GM21515 (cell line): ENCODE measurements at regions not wholly inside any gene's neighbourhood (a gene's known extent, or its start where the extent isn't known, plus 50 kb on each side); places are given as distances from the start of the nearest gene placed in this dataset.

Source experiments
- ATAC-seq: cut with Tn5 transposase; IDR thresholded peaks from one replicate; pipeline ENCODE4 v1.9.1; 2021; ENCODE audit not compliant: unreplicated experiment

GRCh38 chr7:81607987-81608386 is 161.9 kb downstream of the HGF start:
- ATAC-seq = no peak

GRCh38 chr7:81606078-81606863 is 163.6 kb downstream of the HGF start:
- no peak for ATAC-seq

- ATAC-seq = no peak
Measured at GRCh38 chr7:81605493-81605892, 164.4 kb downstream of the HGF start.

- no peak for ATAC-seq
Measured at GRCh38 chr7:81604808-81605174, 165.1 kb downstream of the HGF start.

- no peak for ATAC-seq
Measured at GRCh38 chr7:81604075-81604807, 165.6 kb downstream of the HGF start.

GRCh38 chr7:81600608-81601007 is 169.2 kb downstream of the HGF start:
- ATAC-seq = no peak

GRCh38 chr7:81598951-81599350 is 170.9 kb downstream of the HGF start:
- ATAC-seq = no peak

GRCh38 chr7:81594767-81595166 is 175.1 kb downstream of the HGF start:
- ATAC-seq = no peak

- no peak for ATAC-seq
Measured at GRCh38 chr7:81590131-81590530, 179.7 kb downstream of the HGF start.

GRCh38 chr7:81584667-81585066 is 185.2 kb downstream of the HGF start:
- ATAC-seq = no peak

GRCh38 chr7:81583882-81584533 is 185.8 kb downstream of the HGF start:
- no peak for ATAC-seq

GRCh38 chr7:81583090-81583489 is 186.8 kb downstream of the HGF start:
- no peak for ATAC-seq

- no peak for ATAC-seq
Measured at GRCh38 chr7:81577642-81578340, 192.1 kb downstream of the HGF start.

- ATAC-seq = no peak
Measured at GRCh38 chr7:81574723-81575326, 195.0 kb downstream of the HGF start.

- no peak for ATAC-seq
Measured at GRCh38 chr7:81573932-81574331, 195.9 kb downstream of the HGF start.

GRCh38 chr7:81573128-81573527 is 196.7 kb downstream of the HGF start:
- ATAC-seq = no peak

GRCh38 chr7:81562581-81562980 is 207.3 kb downstream of the HGF start:
- ATAC-seq = no peak

GRCh38 chr7:81560708-81561107 is 209.1 kb downstream of the HGF start:
- no peak for ATAC-seq

- no peak for ATAC-seq
Measured at GRCh38 chr7:81549484-81550016, 220.3 kb downstream of the HGF start.

GRCh38 chr7:81534996-81535395 is 234.9 kb downstream of the HGF start:
- ATAC-seq = no peak

GRCh38 chr7:81534446-81534845 is 235.4 kb downstream of the HGF start:
- no peak for ATAC-seq
